ENCODE measurements at regions not wholly inside any gene's neighbourhood (a gene's known extent, or its start where the extent isn't known, plus 50 kb on each side); places are given as distances from the start of the nearest gene placed in this dataset.

- TF ChIP-seq ZBTB1 (CRISPR knock-in tag; IDR thresholded peaks at IDR 0.05; ENCODE audit: borderline replicate concordance, low read depth) (no peak), CTCF (IDR thresholded peaks at IDR 0.05 in 2 of 3, conservative IDR thresholded peaks at IDR 0.05 in 1 of 3; ENCODE audit: insufficient read depth in 2 of 3, low read depth in 1 of 3, low read length in 3 of 3) (no peak), CEBPB (tag; IDR thresholded peaks at IDR 0.05) (no peak), CLOCK (CRISPR knock-in tag; IDR thresholded peaks at IDR 0.05; ENCODE audit: borderline replicate concordance) (no peak), TBP (optimal IDR thresholded peaks at IDR 0.05; ENCODE audit: low read depth, low read length) (no peak), REST (IDR thresholded peaks at IDR 0.05; ENCODE audit: borderline replicate concordance) (no peak), REST (CRISPR knock-in tag; IDR thresholded peaks at IDR 0.05; ENCODE audit: low read depth) (no peak), USF2 (CRISPR knock-in tag; IDR thresholded peaks at IDR 0.05) (no peak), BHLHE40 (IDR thresholded peaks at IDR 0.05; ENCODE audit: low read length) (no peak), YY1 (IDR thresholded peaks at IDR 0.05; ENCODE audit: borderline replicate concordance in 1 of 3, control insufficient read depth in 1 of 3, extremely low read depth in 1 of 3, insufficient read depth in 3 of 3, insufficient read length in 1 of 3, insufficient replicate concordance in 2 of 3, low read depth in 1 of 3, low read length in 2 of 3) (no peak)
Observed at GRCh38 chr10:121674885-121675284, 76.6 kb upstream of the FGFR2 start.

Measured in K562 (cell line).